ENCODE measurements at regions not wholly inside any gene's neighbourhood (a gene's known extent, or its start where the extent isn't known, plus 50 kb on each side); places are given as distances from the start of the nearest gene placed in this dataset.

DNA sequence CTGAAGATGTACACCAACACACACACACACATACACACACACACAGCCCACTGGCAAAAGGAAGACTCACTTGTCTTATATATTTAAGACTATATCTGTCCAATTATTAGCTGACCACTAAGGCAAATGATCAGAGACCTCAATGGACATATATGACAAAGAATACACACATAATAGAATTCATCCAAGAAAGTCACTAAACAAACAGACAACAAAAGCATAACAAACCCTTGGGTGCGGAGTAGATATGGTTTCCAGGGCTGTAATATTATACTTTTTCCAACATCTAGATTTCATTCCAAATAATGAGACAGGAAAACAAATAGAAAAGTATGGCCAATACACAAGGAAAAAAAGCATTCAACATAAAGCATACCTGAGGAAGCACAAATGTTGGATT, 72.3 kb upstream of the PRICKLE2 start:
- TF ChIP-seq POLR2A (IDR thresholded peaks at IDR 0.05; ENCODE audit: insufficient read depth in 1 of 2, low read depth in 2 of 2, low read length in 2 of 2) (no peak), WIZ (CRISPR knock-in tag; IDR thresholded peaks at IDR 0.05) (no peak), SIN3A (IDR thresholded peaks at IDR 0.05; ENCODE audit: borderline replicate concordance, low read depth, low read length) (no peak), CTCF (CRISPR knock-in tag; IDR thresholded peaks at IDR 0.05) (no peak), TEAD2 (CRISPR knock-in tag; IDR thresholded peaks at IDR 0.05) (no peak), PRPF4 (IDR thresholded peaks at IDR 0.05; ENCODE audit: low read depth, low read length, poor library complexity, severe bottlenecking) (no peak), SP1 (IDR thresholded peaks at IDR 0.05) (no peak), SP1 (CRISPR knock-in tag; IDR thresholded peaks at IDR 0.05) (no peak), RAD51 (IDR thresholded peaks at IDR 0.05; ENCODE audit: borderline replicate concordance) (no peak), TAF1 (CRISPR knock-in tag; IDR thresholded peaks at IDR 0.05) (no peak)
- TF ChIP-seq, protein P1, sequence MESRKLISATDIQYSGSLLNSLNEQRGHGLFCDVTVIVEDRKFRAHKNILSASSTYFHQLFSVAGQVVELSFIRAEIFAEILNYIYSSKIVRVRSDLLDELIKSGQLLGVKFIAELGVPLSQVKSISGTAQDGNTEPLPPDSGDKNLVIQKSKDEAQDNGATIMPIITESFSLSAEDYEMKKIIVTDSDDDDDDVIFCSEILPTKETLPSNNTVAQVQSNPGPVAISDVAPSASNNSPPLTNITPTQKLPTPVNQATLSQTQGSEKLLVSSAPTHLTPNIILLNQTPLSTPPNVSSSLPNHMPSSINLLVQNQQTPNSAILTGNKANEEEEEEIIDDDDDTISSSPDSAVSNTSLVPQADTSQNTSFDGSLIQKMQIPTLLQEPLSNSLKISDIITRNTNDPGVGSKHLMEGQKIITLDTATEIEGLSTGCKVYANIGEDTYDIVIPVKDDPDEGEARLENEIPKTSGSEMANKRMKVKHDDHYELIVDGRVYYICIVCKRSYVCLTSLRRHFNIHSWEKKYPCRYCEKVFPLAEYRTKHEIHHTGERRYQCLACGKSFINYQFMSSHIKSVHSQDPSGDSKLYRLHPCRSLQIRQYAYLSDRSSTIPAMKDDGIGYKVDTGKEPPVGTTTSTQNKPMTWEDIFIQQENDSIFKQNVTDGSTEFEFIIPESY (CRISPR knock-in tag; IDR thresholded peaks at IDR 0.05) = no peak

All from HepG2 (cell line).